ENCODE measurements at regions not wholly inside any gene's neighbourhood (a gene's known extent, or its start where the extent isn't known, plus 50 kb on each side); places are given as distances from the start of the nearest gene placed in this dataset.

DNA sequence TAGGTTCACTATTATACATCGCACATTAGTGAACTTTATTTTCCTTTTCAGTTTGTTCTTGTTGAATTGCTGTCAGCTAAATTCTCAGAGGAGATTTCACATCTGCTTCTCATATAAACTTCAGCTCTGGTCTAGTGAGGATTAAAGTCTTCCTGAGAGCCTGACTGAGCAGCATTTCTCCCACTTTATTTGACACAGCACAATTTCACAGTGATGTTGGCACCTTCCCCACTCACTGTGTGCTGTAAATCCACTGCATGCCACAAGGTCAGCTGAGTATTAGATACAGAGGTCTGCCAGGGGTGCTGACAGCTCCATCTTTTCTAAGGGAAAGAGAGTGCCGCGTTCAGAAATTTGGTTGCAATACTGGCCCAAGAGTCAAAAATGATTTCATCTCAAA is 567.4 kb downstream of the PRR16 start:
- WGBS (ENCODE audit: insufficient coverage, low coverage, missing lambda C conversion rate), result 0% methylated on average over 3 of the region's 3 CpGs
- H3K36me3 ChIP-seq (ENCODE audit: control insufficient read depth, insufficient read depth, low read length), result no peaks in the 10 kb centered on the region
- intact Hi-C loops (cut with micrococcal nuclease) (no loop called here), in situ Hi-C loops (cut with MboI) (no loop called here)
- ChIA-PET POLR2A (no interaction called here), CTCF (ENCODE audit: low intra/inter-chr PET ratio) (no interaction called here)
- H3K79me2 ChIP-seq (ENCODE audit: control insufficient read depth, insufficient read depth, low read length), result no peaks in the 10 kb centered on the region
- H3K4me3 ChIP-seq, result no peak overlapping the region
- ATAC-seq, result no peak
- no peaks in the 10 kb centered on the region for H3K27me3 ChIP-seq (ENCODE audit: control insufficient read depth in 2 of 2, insufficient read depth in 2 of 2, low read length in 2 of 2)
- H3K4me1 ChIP-seq (replicated peaks in 1 of 2; ENCODE audit: control insufficient read depth in 2 of 2, insufficient read depth in 2 of 2, low read length in 2 of 2), result no peaks in the 10 kb centered on the region
- H3K9ac ChIP-seq (ENCODE audit: insufficient read depth in 1 of 2, low read depth in 2 of 2, low read length in 2 of 2), result no peak overlapping the region
- no peak for FAIRE-seq
- no peaks in the 10 kb centered on the region for H4K20me1 ChIP-seq (replicated peaks; ENCODE audit: control insufficient read depth, insufficient read depth, low read length)
- BruUV-seq (replicated peaks), result no TSS peak
- TF ChIP-seq PYGO2 (tag; IDR thresholded peaks at IDR 0.05) (no peak), SAFB (IDR thresholded peaks at IDR 0.05; ENCODE audit: borderline replicate concordance, low read depth, low read length) (no peak), RNF2 (IDR thresholded peaks at IDR 0.05) (no peak), PCBP2 (IDR thresholded peaks at IDR 0.05; ENCODE audit: low read depth, low read length, poor library complexity, severe bottlenecking) (no peak), POLR3A (IDR thresholded peaks at IDR 0.05; ENCODE audit: borderline replicate concordance, extremely low read depth, insufficient read depth, insufficient read length) (no peak), PURB (CRISPR knock-in tag; IDR thresholded peaks at IDR 0.05; ENCODE audit: low read depth) (no peak), CBX1 (IDR thresholded peaks at IDR 0.05; ENCODE audit: low read depth) (no peak), NFE2 (IDR thresholded peaks at IDR 0.05; ENCODE audit: low read depth) (no peak), MAFF (IDR thresholded peaks at IDR 0.05; ENCODE audit: low read length) (no peak), ZNF785 (CRISPR knock-in tag; IDR thresholded peaks at IDR 0.05) (no peak), ARID1B (IDR thresholded peaks at IDR 0.05) (no peak)
- TF ChIP-seq, protein P1, sequence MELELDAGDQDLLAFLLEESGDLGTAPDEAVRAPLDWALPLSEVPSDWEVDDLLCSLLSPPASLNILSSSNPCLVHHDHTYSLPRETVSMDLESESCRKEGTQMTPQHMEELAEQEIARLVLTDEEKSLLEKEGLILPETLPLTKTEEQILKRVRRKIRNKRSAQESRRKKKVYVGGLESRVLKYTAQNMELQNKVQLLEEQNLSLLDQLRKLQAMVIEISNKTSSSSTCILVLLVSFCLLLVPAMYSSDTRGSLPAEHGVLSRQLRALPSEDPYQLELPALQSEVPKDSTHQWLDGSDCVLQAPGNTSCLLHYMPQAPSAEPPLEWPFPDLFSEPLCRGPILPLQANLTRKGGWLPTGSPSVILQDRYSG (tag; conservative IDR thresholded peaks at IDR 0.05; ENCODE audit: low read depth), result no peak
- TF ChIP-seq, protein P2, sequence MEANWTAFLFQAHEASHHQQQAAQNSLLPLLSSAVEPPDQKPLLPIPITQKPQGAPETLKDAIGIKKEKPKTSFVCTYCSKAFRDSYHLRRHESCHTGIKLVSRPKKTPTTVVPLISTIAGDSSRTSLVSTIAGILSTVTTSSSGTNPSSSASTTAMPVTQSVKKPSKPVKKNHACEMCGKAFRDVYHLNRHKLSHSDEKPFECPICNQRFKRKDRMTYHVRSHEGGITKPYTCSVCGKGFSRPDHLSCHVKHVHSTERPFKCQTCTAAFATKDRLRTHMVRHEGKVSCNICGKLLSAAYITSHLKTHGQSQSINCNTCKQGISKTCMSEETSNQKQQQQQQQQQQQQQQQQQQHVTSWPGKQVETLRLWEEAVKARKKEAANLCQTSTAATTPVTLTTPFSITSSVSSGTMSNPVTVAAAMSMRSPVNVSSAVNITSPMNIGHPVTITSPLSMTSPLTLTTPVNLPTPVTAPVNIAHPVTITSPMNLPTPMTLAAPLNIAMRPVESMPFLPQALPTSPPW (CRISPR knock-in tag; IDR thresholded peaks at IDR 0.05), result no peak
- H2AFZ ChIP-seq (ENCODE audit: low read depth, low read length), result no peak overlapping the region
- no peak for DNase-seq (ENCODE audit: extremely low read depth in 1 of 4, low spot score in 3 of 4)
- no peaks in the 10 kb centered on the region for H3K9me3 ChIP-seq (replicated peaks; ENCODE audit: control insufficient read depth, insufficient read depth, low read depth, low read length)
- no peak overlapping the region for H3K4me2 ChIP-seq (ENCODE audit: insufficient read depth, low read length)
- no peaks in the 10 kb centered on the region for H3K9me1 ChIP-seq (ENCODE audit: control insufficient read depth, insufficient read depth, low read length)
- no peak overlapping the region for H3K27ac ChIP-seq (ENCODE audit: extremely low read depth, low read depth, low read length)

All from K562 (cell line).